ENCODE measurements at regions not wholly inside any gene's neighbourhood (a gene's known extent, or its start where the extent isn't known, plus 50 kb on each side); places are given as distances from the start of the nearest gene placed in this dataset.
A peak's percentile ranks its signal among the peaks of the same experiment; 100 is the strongest.

DNA sequence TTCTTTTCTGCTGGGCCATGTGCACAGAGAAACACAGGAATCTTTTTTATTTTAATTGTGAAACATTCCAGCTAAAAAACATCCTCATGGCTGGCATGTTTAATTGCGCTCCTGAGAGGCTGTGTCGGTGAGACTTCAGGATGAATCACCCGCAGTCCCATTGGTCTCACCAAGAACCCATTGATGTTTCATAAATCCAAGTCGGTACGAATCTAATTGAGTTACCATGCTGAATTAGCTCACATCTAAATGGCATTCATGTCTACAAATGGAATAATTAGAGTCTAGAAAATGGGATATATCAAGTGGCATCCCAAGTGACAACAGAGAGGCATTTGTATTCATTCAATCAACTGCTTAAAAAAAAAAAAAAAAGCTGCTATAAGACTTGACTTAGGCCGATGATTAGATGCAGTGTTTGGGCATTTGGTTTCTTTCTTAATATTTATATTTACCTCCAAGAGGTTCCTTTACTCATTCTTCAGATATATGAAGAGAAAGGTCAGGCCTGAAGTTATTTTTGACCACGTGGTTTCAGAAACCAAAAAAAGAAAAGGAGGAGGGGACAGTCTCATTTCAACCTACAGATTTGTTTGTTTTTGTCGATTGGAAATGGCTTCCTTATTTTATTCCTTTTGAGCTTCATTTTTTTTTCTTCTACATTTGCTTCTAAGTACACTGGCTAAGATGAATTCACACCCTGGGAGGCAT lies 79.1 kb upstream of the FOXB1 start:
- DNase-seq (ENCODE audit: low read depth), result no peak
- no peak overlapping the region for H3K4me3 ChIP-seq (ENCODE audit: low read depth, low read length)
- TF ChIP-seq, protein P1, sequence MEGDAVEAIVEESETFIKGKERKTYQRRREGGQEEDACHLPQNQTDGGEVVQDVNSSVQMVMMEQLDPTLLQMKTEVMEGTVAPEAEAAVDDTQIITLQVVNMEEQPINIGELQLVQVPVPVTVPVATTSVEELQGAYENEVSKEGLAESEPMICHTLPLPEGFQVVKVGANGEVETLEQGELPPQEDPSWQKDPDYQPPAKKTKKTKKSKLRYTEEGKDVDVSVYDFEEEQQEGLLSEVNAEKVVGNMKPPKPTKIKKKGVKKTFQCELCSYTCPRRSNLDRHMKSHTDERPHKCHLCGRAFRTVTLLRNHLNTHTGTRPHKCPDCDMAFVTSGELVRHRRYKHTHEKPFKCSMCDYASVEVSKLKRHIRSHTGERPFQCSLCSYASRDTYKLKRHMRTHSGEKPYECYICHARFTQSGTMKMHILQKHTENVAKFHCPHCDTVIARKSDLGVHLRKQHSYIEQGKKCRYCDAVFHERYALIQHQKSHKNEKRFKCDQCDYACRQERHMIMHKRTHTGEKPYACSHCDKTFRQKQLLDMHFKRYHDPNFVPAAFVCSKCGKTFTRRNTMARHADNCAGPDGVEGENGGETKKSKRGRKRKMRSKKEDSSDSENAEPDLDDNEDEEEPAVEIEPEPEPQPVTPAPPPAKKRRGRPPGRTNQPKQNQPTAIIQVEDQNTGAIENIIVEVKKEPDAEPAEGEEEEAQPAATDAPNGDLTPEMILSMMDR (IDR thresholded peaks at IDR 0.05; ENCODE audit: control insufficient read depth, extremely low read depth, insufficient read depth), result no peak

DNA sequence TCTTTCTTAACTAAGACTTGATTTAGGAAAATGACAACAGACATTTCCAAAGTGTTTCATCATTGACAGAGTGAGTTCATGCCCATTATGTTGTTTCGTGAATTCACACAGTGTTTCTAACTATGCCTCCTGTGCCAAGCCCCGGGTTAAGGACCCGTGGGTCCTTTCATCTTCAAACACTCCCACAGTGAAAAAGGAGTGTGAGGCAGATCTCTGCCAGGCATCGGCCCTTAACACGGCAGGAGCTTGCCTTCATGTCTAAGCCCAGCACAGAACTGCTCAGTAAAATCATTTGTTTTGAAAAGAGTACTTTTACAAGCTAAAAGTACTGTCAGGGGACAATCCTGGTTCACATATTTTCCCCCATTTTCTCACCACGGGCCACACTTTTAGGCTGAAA lies 80.0 kb upstream of the FOXB1 start:
- DNase-seq (ENCODE audit: low read depth), result no peak
- H3K4me3 ChIP-seq (ENCODE audit: low read depth, low read length), result no peak overlapping the region

DNA sequence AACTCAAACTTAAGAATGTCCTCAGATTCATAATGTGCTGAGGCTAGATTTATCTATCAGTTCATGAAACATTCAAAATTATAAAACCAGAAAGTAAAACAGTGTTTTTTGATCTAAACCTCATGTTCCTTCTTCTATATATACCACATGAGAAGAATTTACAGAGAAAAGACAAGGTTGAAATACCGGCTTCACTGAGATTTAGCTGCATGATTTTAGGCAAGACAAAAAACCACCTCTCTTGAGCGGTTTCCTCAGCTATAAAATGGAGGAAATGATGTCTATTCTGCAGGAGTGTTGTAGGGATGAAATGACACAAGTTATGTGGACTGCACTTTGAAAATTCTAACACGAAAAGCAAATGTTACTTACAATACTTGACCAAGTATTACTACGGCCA lies 80.6 kb upstream of the FOXB1 start:
- H3K4me3 ChIP-seq (ENCODE audit: low read depth, low read length), result no peak overlapping the region
- DNase-seq (ENCODE audit: low read depth), result no peak
- TF ChIP-seq, protein P1 (IDR thresholded peaks at IDR 0.05; ENCODE audit: control insufficient read depth, extremely low read depth, insufficient read depth), result no peak

More for the DNA sequence above, 80.0 kb upstream of the FOXB1 start:
- TF ChIP-seq, protein P1 (IDR thresholded peaks at IDR 0.05; ENCODE audit: control insufficient read depth, extremely low read depth, insufficient read depth), result no peak

DNA sequence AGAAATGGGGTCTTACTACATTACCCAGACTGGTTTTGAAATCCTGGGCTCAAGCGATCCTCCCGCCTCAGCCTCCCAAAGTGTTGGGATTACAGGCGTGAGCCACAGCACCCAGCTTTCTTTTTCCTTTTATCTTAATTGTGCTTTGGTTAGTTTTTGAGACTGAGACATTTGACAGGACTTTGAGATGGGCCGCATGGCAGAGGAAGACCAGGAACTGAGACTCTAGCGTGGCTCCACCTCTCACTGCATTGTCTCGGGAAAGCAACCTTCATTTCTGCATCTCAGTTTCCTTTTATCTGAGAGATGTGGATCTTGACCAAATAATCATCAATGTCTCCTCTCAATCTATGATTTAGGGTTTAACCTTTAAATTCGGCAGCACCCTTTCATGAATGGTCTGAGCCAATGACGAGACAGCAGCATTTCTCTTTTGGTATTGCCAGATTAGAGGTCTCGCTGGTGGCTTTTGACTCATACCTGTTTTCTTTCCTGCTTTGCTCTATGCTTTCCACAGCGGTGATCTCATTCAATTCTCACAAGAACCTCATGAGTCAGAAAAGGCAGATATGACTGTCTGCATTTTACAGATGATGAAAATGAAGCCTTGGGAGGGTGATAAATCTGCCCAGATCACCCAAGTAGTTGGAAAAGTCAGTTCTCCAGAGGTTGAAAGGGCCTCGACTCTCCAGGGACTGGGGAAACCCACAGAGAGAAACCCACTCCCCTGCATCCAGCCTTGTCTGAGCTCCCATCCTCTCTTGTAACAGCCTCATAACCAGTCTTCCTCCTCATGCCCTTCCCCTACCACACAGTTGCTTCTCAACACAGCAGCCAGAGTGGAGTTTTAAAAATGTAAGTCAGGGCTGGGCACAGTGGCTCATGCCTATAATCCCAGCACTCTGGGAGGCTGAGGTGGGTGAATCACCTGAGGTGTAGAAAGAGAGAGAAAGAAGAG lies 84.8 kb upstream of the FOXB1 start:
- no peak for DNase-seq (ENCODE audit: low read depth)
- no peak overlapping the region for H3K4me3 ChIP-seq (ENCODE audit: low read depth, low read length)
- TF ChIP-seq, protein P1 (IDR thresholded peaks at IDR 0.05; ENCODE audit: control insufficient read depth, extremely low read depth, insufficient read depth), result no peak

DNA sequence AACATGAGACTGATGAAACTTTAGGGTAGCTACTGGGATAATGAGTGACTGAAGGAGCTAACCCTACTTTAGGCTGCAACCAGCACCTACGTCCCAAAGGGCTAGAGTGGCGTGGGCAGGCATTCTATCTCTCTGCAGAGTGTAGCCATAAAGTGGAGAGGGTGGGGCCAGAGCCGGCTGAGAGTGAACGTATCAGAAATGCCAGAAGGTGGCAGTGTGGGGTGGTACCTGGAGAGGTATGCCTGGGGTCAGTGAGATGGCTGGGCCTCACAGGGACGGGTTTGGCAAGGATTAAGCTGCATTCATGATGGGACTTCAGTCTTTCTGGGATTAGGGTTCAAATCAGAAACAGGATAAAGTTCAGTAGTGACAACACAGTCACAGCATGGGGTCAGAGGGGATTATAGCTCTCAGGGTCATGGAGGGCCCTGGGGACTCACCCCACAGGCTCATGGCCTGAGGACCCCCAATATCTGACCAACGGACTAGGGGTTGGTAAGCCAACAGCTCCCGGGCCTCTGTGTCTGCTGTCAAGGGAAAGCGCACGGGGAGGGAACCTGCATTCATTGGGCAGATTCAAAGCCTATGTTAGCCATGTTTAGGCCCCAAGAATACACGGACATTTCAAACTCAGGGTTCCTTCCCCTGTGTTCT lies 86.5 kb upstream of the FOXB1 start:
- H3K4me3 ChIP-seq (ENCODE audit: low read depth, low read length), result no peak overlapping the region
- TF ChIP-seq, protein P1 (IDR thresholded peaks at IDR 0.05; ENCODE audit: control insufficient read depth, extremely low read depth, insufficient read depth), result peak; percentile 85
- DNase-seq (ENCODE audit: low read depth), result no peak

GRCh38 chr15:59906046-59906445 lies 98.1 kb upstream of the FOXB1 start:
- TF ChIP-seq, protein P1 (IDR thresholded peaks at IDR 0.05; ENCODE audit: control insufficient read depth, extremely low read depth, insufficient read depth), result no peak
- H3K4me3 ChIP-seq (ENCODE audit: low read depth, low read length), result no peak overlapping the region
- DNase-seq (ENCODE audit: low read depth), result no peak
